K562 (cell line): ENCODE measurements at regions not wholly inside any gene's neighbourhood (a gene's known extent, or its start where the extent isn't known, plus 50 kb on each side); places are given as distances from the start of the nearest gene placed in this dataset.

Experiments used
- ATAC-seq: fragments of 200-7000 bp; cut with Tn5 transposase; 3 replicates; pipeline ENCODE4 v1.9.1; 2020; ENCODE audit warnings: moderate library complexity
- BruUV-seq: library from RNA; stranded (reverse); fragments of 400-500 nt; replicated peaks from 2 replicates; lab custom pipeline; 2021; lab: Mats Ljungman, UMichigan
- CTCF ChIA-PET: fragments of 300-600 bp; formaldehyde crosslinking; extraction: SDS; loops from one replicate; lab custom pipeline; 2021; ENCODE audit warnings: low intra/inter-chr PET ratio; lab: Yijun Ruan, JAX
- POLR2A ChIA-PET: fragments of 300-600, 350-650 bp; sonication (Branson Sonifier 250); formaldehyde crosslinking; extraction: SDS; loops from one replicate; lab custom pipeline; 2021; ENCODE audit warnings: antibody characterized with exemption, inconsistent platforms; lab: Yijun Ruan, JAX
- DNase-seq, 4 experiments: peaks; one replicate each; pipeline versions ENCODE4 v3.0.0 to v3.0.0-alpha.2; 2011 to 2018; ENCODE audit warnings: low spot score in 3 of 4, mixed read lengths in 3 of 4; ENCODE audit errors: extremely low read depth in 1 of 4
- FAIRE-seq: peaks from 2 replicates; lab custom pipeline; 2011; peaks lifted over from hg19 to GRCh38; lab: Jason Lieb, UNC
- H2AFZ ChIP-seq: 2 replicates; pipeline ENCODE4 v1.6.0; 2011; ENCODE audit warnings: low read depth, low read length, control low read depth, inconsistent platforms
- H3K27ac ChIP-seq: fragments of 200-600 bp; 3 replicates; pipeline ENCODE4 v1.8.0; 2011; ENCODE audit warnings: low read depth, mild to moderate bottlenecking, control low read depth, inconsistent platforms, low read length, moderate library complexity, mixed read lengths; ENCODE audit errors: extremely low read depth
- H3K27me3 ChIP-seq, 2 experiments: fragments of 300-600 bp in 1 of 2; 2 replicates in 1 of 2; 3 replicates in 1 of 2; pipeline versions ENCODE4 v1.6.0 to v1.8.0; 2011; ENCODE audit warnings: inconsistent platforms in 2 of 2, low read length in 2 of 2, mild to moderate bottlenecking in 1 of 2, mixed read lengths in 1 of 2, moderate library complexity in 1 of 2; ENCODE audit not compliant: control insufficient read depth in 2 of 2, insufficient read depth in 2 of 2
- H3K36me3 ChIP-seq: fragments of 300-600 bp; 3 replicates; pipeline ENCODE4 v1.8.0; 2011; ENCODE audit warnings: mild to moderate bottlenecking, low read length, inconsistent platforms; ENCODE audit not compliant: control insufficient read depth, insufficient read depth
- H3K4me1 ChIP-seq, 2 experiments: fragments of 200-600 bp in 1 of 2; replicated peaks in 1 of 2; 2 replicates in 1 of 2; 3 replicates in 1 of 2; pipeline versions ENCODE4 v1.5.1 to v1.8.0; 2011; ENCODE audit warnings: inconsistent platforms in 2 of 2, low read length in 2 of 2, mild to moderate bottlenecking in 1 of 2, mixed read lengths in 1 of 2, moderate library complexity in 1 of 2; ENCODE audit not compliant: control insufficient read depth in 2 of 2, insufficient read depth in 2 of 2
- H3K4me2 ChIP-seq: 2 replicates; pipeline ENCODE4 v1.6.1; 2011; ENCODE audit warnings: low read length, control low read depth, inconsistent platforms, mixed read lengths; ENCODE audit not compliant: insufficient read depth
- H3K4me3 ChIP-seq: fragments of 200-600 bp; sonication (generic), shearing (Covaris generic); 2 replicates; pipeline ENCODE4 v1.5.1; 2016; ENCODE audit warnings: control low read depth, inconsistent platforms
- H3K79me2 ChIP-seq: fragments of 200-600 bp; 3 replicates; pipeline ENCODE4 v1.8.0; 2011; ENCODE audit warnings: low read length, inconsistent platforms; ENCODE audit not compliant: control insufficient read depth, insufficient read depth
- H3K9ac ChIP-seq, 2 experiments: 2 replicates each; pipeline versions ENCODE4 v1.6.0 to v1.6.1; 2011; ENCODE audit warnings: low read depth in 2 of 2, low read length in 2 of 2, control low read depth in 1 of 2, inconsistent platforms in 1 of 2, mild to moderate bottlenecking in 1 of 2, mixed read lengths in 1 of 2; ENCODE audit not compliant: insufficient read depth in 1 of 2
- H3K9me1 ChIP-seq: one replicate; pipeline ENCODE4 v1.6.0; 2011; ENCODE audit warnings: inconsistent platforms, mild to moderate bottlenecking, low read length, moderate library complexity; ENCODE audit not compliant: control insufficient read depth, insufficient read depth
- H3K9me3 ChIP-seq: replicated peaks from 2 replicates; pipeline ENCODE4 v1.5.1; 2011; ENCODE audit warnings: low read depth, low read length, inconsistent platforms; ENCODE audit not compliant: control insufficient read depth, insufficient read depth
- H4K20me1 ChIP-seq: replicated peaks from 2 replicates; pipeline ENCODE4 v1.6.1; 2011; ENCODE audit warnings: low read length, inconsistent platforms, mixed read lengths; ENCODE audit not compliant: control insufficient read depth, insufficient read depth
- CTCFL ChIP-seq: IDR thresholded peaks from 2 replicates; pipeline ENCODE4 v1.6.1; 2011; ENCODE audit warnings: borderline replicate concordance, low read depth, mild to moderate bottlenecking, moderate library complexity, low read length; ENCODE audit not compliant: insufficient read depth, poor library complexity, severe bottlenecking
- NEUROD1 ChIP-seq: fragments of 150-350 bp; IDR thresholded peaks from 2 replicates; pipeline ENCODE4 v1.6.1; 2014; ENCODE audit warnings: borderline replicate concordance, low read length, low read depth; ENCODE audit not compliant: partially characterized antibody
- NFXL1 ChIP-seq: fragments of 450-650 bp; formaldehyde crosslinking; IDR thresholded peaks from 2 replicates; pipeline ENCODE4 v1.4.0; 2021; ENCODE audit warnings: mild to moderate bottlenecking
- ZNF124 ChIP-seq: sonication (generic); formaldehyde crosslinking; IDR thresholded peaks from 2 replicates; pipeline ENCODE4 v1.8.1; 2022; ENCODE audit warnings: missing genetic modification reagents
- ZNF263 ChIP-seq: sonication (generic); formaldehyde crosslinking; IDR thresholded peaks from 2 replicates; pipeline ENCODE4 v1.8.0; 2022; ENCODE audit warnings: mild to moderate bottlenecking, missing genetic modification reagents, borderline replicate concordance
- WGBS: fragments of 100-300 bp; shearing (Covaris generic); methylation state at CpG from one replicate; pipeline ENCODE4 v1.1.6; 2016; ENCODE audit warnings: low coverage, mixed read lengths; ENCODE audit not compliant: insufficient coverage; ENCODE audit errors: missing lambda C conversion rate; 5-methylcytosine and 5-hydroxymethylcytosine counted together
- in situ Hi-C: fragments of 300-500 bp; cut with MboI; formaldehyde crosslinking; loops from 4 replicates; pipeline ENCODE4 v1.15.0; 2018; ENCODE audit warnings: inconsistent platforms, mixed read lengths
- intact Hi-C: fragments of 100-400 bp; cut with micrococcal nuclease; formaldehyde crosslinking; loops from 2 replicates; pipeline ENCODE4 v1.14.2; 2022

GRCh38 chr19:42657556-42657955 lies 62.8 kb upstream of the CEACAM8 start (continued):
- TF ChIP-seq NEUROD1 = no peak

DNA sequence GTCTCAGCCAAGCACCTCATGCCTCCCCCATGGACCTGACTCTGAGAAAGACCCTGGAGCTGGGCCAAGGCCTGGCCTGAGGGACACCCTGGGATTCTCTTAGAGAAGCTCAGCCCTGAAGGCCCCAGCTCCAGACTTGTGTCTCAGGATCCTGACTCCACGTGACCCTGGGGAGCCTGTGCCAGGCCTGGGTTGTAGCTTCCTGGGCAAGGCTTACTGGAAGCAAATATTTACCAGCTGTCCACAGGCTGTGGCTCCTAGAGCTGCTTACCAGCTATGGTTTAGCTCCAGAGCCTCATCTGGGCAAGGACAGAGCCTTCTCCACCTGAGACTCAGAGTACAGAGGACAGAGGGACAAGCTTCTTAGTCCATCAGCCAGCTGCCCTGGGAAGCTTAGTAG lies 61.0 kb upstream of the CEACAM8 start:
- no peak overlapping the region for H3K4me3 ChIP-seq
- no peak for TF ChIP-seq ZNF263 (CRISPR knock-in tag)
- no peak for TF ChIP-seq NFXL1 (CRISPR knock-in tag)
- no peak for TF ChIP-seq ZNF124 (CRISPR knock-in tag)
- no peak for TF ChIP-seq CTCFL
- TF ChIP-seq, all 486 proteins: peak for 0
- in situ Hi-C loops = no loop called here
- 0% methylated on average over 1 of the region's 1 CpG for WGBS
- H3K27ac ChIP-seq = no peak overlapping the region
- no peaks in the 10 kb centered on the region for H3K27me3 ChIP-seq
- no peaks in the 10 kb centered on the region; the same call in 1 of the 2 replicates for H3K9me3 ChIP-seq
- H3K9ac ChIP-seq = no peak overlapping the region
- H2AFZ ChIP-seq = no peak overlapping the region
- no peaks in the 10 kb centered on the region for H3K79me2 ChIP-seq
- H3K4me1 ChIP-seq = no peaks in the 10 kb centered on the region
- ChIA-PET POLR2A (interaction anchor here (0.6 kb wide), 1 partner anchor 802 kb away, joined by 3 read pairs; no protein-coding TSS in a partner anchor), CTCF (no interaction called here)
- no peaks in the 10 kb centered on the region for H3K36me3 ChIP-seq
- no peaks in the 10 kb centered on the region for H4K20me1 ChIP-seq
- H3K4me2 ChIP-seq = no peak overlapping the region
- intact Hi-C loops = no loop called here
- no peaks in the 10 kb centered on the region for H3K9me1 ChIP-seq
- DNase-seq (no peak), FAIRE-seq (no peak), ATAC-seq (no peak)
- no TSS peak for BruUV-seq
